COLO668 (cell line): ENCODE measurements at regions not wholly inside any gene's neighbourhood (a gene's known extent, or its start where the extent isn't known, plus 50 kb on each side); places are given as distances from the start of the nearest gene placed in this dataset.

Source experiments
- DNase-seq: peaks from one replicate; lab custom pipeline; 2025; ENCODE audit not compliant: unreplicated experiment; lab: John Stamatoyannopoulos, UW

GRCh38 chr2:217106650-217107014, 246.8 kb upstream of the TNP1 start:
- DNase-seq: no peak

- DNase-seq: no peak
Observed at GRCh38 chr2:217105733-217106649, 246.1 kb upstream of the TNP1 start.

GRCh38 chr2:217103752-217104545, 244.1 kb upstream of the TNP1 start:
- no peak for DNase-seq

- no peak for DNase-seq
Observed at GRCh38 chr2:217102956-217103355, 243.1 kb upstream of the TNP1 start.

- no peak for DNase-seq
Observed at GRCh38 chr2:217101972-217102371, 242.1 kb upstream of the TNP1 start.

GRCh38 chr2:217099561-217099960, 239.7 kb upstream of the TNP1 start:
- no peak for DNase-seq

- DNase-seq: no peak
Observed at GRCh38 chr2:217098435-217098834, 238.6 kb upstream of the TNP1 start.

GRCh38 chr2:217097346-217097745, 237.5 kb upstream of the TNP1 start:
- DNase-seq: no peak

GRCh38 chr2:217096474-217097225, 236.8 kb upstream of the TNP1 start:
- DNase-seq: no peak

GRCh38 chr2:217095511-217096205, 235.8 kb upstream of the TNP1 start:
- DNase-seq: no peak

- DNase-seq: no peak
Observed at GRCh38 chr2:217092710-217093379, 233.0 kb upstream of the TNP1 start.

- DNase-seq: no peak
Observed at GRCh38 chr2:217091531-217091930, 231.7 kb upstream of the TNP1 start.

GRCh38 chr2:217090884-217091283, 231.0 kb upstream of the TNP1 start:
- no peak for DNase-seq

- no peak for DNase-seq
Observed at GRCh38 chr2:217090024-217090473, 230.2 kb upstream of the TNP1 start.

GRCh38 chr2:217086718-217087117, 226.9 kb upstream of the TNP1 start:
- DNase-seq: no peak

- no peak for DNase-seq
Observed at GRCh38 chr2:217086038-217086522, 226.2 kb upstream of the TNP1 start.

- DNase-seq: no peak
Observed at GRCh38 chr2:217085543-217085942, 225.7 kb upstream of the TNP1 start.

GRCh38 chr2:217081799-217082198, 221.9 kb upstream of the TNP1 start:
- DNase-seq: no peak

- DNase-seq: no peak
Observed at GRCh38 chr2:217079165-217079564, 219.3 kb upstream of the TNP1 start.

- DNase-seq: no peak
Observed at GRCh38 chr2:217077831-217078407, 218.1 kb upstream of the TNP1 start.
